H1 (cell line): ENCODE measurements at regions not wholly inside any gene's neighbourhood (a gene's known extent, or its start where the extent isn't known, plus 50 kb on each side); places are given as distances from the start of the nearest gene placed in this dataset.
A peak's percentile ranks its signal among the peaks of the same experiment; 100 is the strongest.

Experiments used
- CTCF ChIA-PET: fragments of 300-600 bp; sonication (Branson Sonifier 250); formaldehyde crosslinking; loops from one replicate; lab custom pipeline; 2021; ENCODE audit not compliant: partially characterized antibody; lab: Charles Lee
- POLR2A ChIA-PET: fragments of 300-600 bp; sonication (Branson Sonifier 250); formaldehyde crosslinking; loops from one replicate; lab custom pipeline; 2021; ENCODE audit warnings: inconsistent platforms; ENCODE audit not compliant: partially characterized antibody; lab: Charles Lee
- DNase-seq, 2 experiments: peaks; one replicate each; pipeline versions ENCODE4 v3.0.0 to v3.0.0-alpha.2; 2010 to 2022; ENCODE audit warnings: low spot score in 2 of 2, low read depth in 1 of 2, mixed read lengths in 1 of 2
- FAIRE-seq: peaks from 2 replicates; lab custom pipeline; 2011; peaks lifted over from hg19 to GRCh38; lab: Jason Lieb, UNC
- H2AFZ ChIP-seq: 2 replicates; pipeline ENCODE4 v1.8.1; 2012; ENCODE audit warnings: low read length, inconsistent platforms
- H2AK5ac ChIP-seq: 2 replicates; pipeline ENCODE4 v1.6.1; 2013; ENCODE audit warnings: low read depth, low read length
- H2BK120ac ChIP-seq: replicated peaks from 2 replicates; pipeline ENCODE3; 2013; ENCODE audit warnings: low read depth, low read length, inconsistent platforms
- H2BK12ac ChIP-seq: 2 replicates; pipeline ENCODE4 v1.6.1; 2013; ENCODE audit warnings: low read depth, low read length
- H2BK15ac ChIP-seq: 2 replicates; pipeline ENCODE4 v1.6.1; 2013; ENCODE audit warnings: low read length
- H2BK20ac ChIP-seq: 2 replicates; pipeline ENCODE4 v1.6.1; 2013; ENCODE audit warnings: low read length
- H2BK5ac ChIP-seq: 2 replicates; pipeline ENCODE4 v1.6.1; 2013; ENCODE audit warnings: low read depth, low read length
- H3K14ac ChIP-seq: 2 replicates; pipeline ENCODE4 v1.6.1; 2013; ENCODE audit warnings: inconsistent platforms; ENCODE audit not compliant: insufficient read length
- H3K18ac ChIP-seq: 2 replicates; pipeline ENCODE4 v1.6.1; 2013; ENCODE audit warnings: low read length; ENCODE audit errors: extremely low read depth
- H3K23ac ChIP-seq: 2 replicates; pipeline ENCODE4 v1.6.1; 2013; ENCODE audit warnings: inconsistent platforms; ENCODE audit not compliant: insufficient read length
- H3K23me2 ChIP-seq: 2 replicates; pipeline ENCODE4 v1.6.1; 2013; ENCODE audit warnings: low read depth, low read length
- H3K27ac ChIP-seq: 2 replicates; pipeline ENCODE4 v1.6.1; 2011; ENCODE audit warnings: low read depth, low read length, inconsistent platforms
- H3K27me3 ChIP-seq, 4 experiments: replicated peaks in 1 of 4; 1 replicate in 1 of 4; 2 replicates in 3 of 4; pipeline versions ENCODE4 v1.6.1 to v1.8.1; 2011 to 2013; ENCODE audit warnings: low read length in 3 of 4, mild to moderate bottlenecking in 3 of 4, inconsistent platforms in 2 of 4, mixed read lengths in 2 of 4, moderate library complexity in 1 of 4; ENCODE audit not compliant: control insufficient read depth in 3 of 4, insufficient read depth in 3 of 4; ENCODE audit errors: extremely low read depth in 1 of 4
- H3K36me3 ChIP-seq, 4 experiments: 2 replicates each; pipeline versions ENCODE4 v1.6.1 to v1.8.1; 2011 to 2013; ENCODE audit warnings: mild to moderate bottlenecking in 4 of 4, low read length in 3 of 4, moderate library complexity in 2 of 4, control low read depth in 1 of 4, inconsistent platforms in 1 of 4; ENCODE audit not compliant: insufficient read depth in 4 of 4, control insufficient read depth in 2 of 4
- H3K4ac ChIP-seq: replicated peaks from 2 replicates; pipeline ENCODE3; 2013; ENCODE audit warnings: low read length, low read depth, mixed read lengths, inconsistent platforms; ENCODE audit not compliant: insufficient read length
- H3K4me1 ChIP-seq, 4 experiments: replicated peaks in 1 of 4; 1 replicate in 1 of 4; 2 replicates in 3 of 4; pipeline versions ENCODE4 v1.6.1 to v1.8.1; 2011 to 2013; ENCODE audit warnings: low read length in 3 of 4, inconsistent platforms in 2 of 4, mixed read lengths in 1 of 4; ENCODE audit not compliant: insufficient read depth in 4 of 4, control insufficient read depth in 3 of 4
- H3K4me2 ChIP-seq, 2 experiments: 2 replicates each; pipeline versions ENCODE4 v1.6.1 to v1.8.1; 2011 to 2013; ENCODE audit warnings: low read depth in 2 of 2, low read length in 2 of 2, control low read depth in 1 of 2, inconsistent platforms in 1 of 2, mild to moderate bottlenecking in 1 of 2; ENCODE audit not compliant: insufficient read depth in 1 of 2
- H3K4me3 ChIP-seq, 4 experiments: fragments of 200-600, 300-600 bp in 1 of 4; sonication (generic), shearing (Covaris generic), sonication (Bioruptor Twin) in 1 of 4; 2 replicates each; pipeline versions ENCODE4 v1.5.1 to v1.8.1; 2011 to 2016; ENCODE audit warnings: low read length in 4 of 4, low read depth in 3 of 4, control low read depth in 2 of 4, inconsistent platforms in 2 of 4, mild to moderate bottlenecking in 2 of 4, mixed read lengths in 1 of 4, moderate library complexity in 1 of 4; ENCODE audit not compliant: insufficient read depth in 2 of 4; ENCODE audit errors: extremely low read depth in 1 of 4
- H3K56ac ChIP-seq: replicated peaks from 2 replicates; pipeline ENCODE3; 2013; ENCODE audit warnings: low read depth, mild to moderate bottlenecking, mixed read lengths, low read length, inconsistent platforms; ENCODE audit not compliant: insufficient read length
- H3K79me1 ChIP-seq: 2 replicates; pipeline ENCODE4 v1.6.1; 2013; ENCODE audit warnings: low read depth, low read length, control low read depth
- H3K79me2 ChIP-seq, 2 experiments: 2 replicates each; pipeline versions ENCODE4 v1.6.1 to v1.8.1; 2012 to 2013; ENCODE audit warnings: low read length in 2 of 2, mild to moderate bottlenecking in 2 of 2, inconsistent platforms in 1 of 2; ENCODE audit not compliant: insufficient read depth in 2 of 2, control insufficient read depth in 1 of 2
- H3K9ac ChIP-seq, 4 experiments: replicated peaks in 1 of 4; 1 replicate in 1 of 4; 2 replicates in 3 of 4; pipeline versions ENCODE4 v1.6.1 to v1.8.1; 2011 to 2013; ENCODE audit warnings: low read depth in 3 of 4, low read length in 3 of 4, control low read depth in 2 of 4, mild to moderate bottlenecking in 2 of 4, moderate library complexity in 2 of 4, inconsistent platforms in 1 of 4; ENCODE audit errors: extremely low read depth in 1 of 4
- H3K9me3 ChIP-seq, 2 experiments: 2 replicates each; pipeline versions ENCODE4 v1.6.1 to v1.8.1; 2012 to 2013; ENCODE audit warnings: mild to moderate bottlenecking in 2 of 2, moderate library complexity in 2 of 2, control low read depth in 1 of 2, inconsistent platforms in 1 of 2, low read depth in 1 of 2, low read length in 1 of 2, mixed read lengths in 1 of 2; ENCODE audit not compliant: insufficient read depth in 2 of 2
- H4K20me1 ChIP-seq, 2 experiments: replicated peaks in 1 of 2; 2 replicates each; pipeline versions ENCODE3 to v1.8.1; 2011 to 2013; ENCODE audit warnings: inconsistent platforms in 2 of 2, low read length in 2 of 2, mild to moderate bottlenecking in 1 of 2; ENCODE audit not compliant: insufficient read depth in 2 of 2, control insufficient read depth in 1 of 2
- H4K5ac ChIP-seq: 2 replicates; pipeline ENCODE4 v1.6.1; 2013; ENCODE audit warnings: low read length, low read depth, mixed read lengths, inconsistent platforms; ENCODE audit not compliant: insufficient read length
- H4K8ac ChIP-seq: 2 replicates; pipeline ENCODE4 v1.8.0; 2013; ENCODE audit warnings: mild to moderate bottlenecking, moderate library complexity, low read length, inconsistent platforms; ENCODE audit not compliant: insufficient read depth; ENCODE audit errors: extremely low read depth
- H4K91ac ChIP-seq: replicated peaks from 2 replicates; pipeline ENCODE3; 2013; ENCODE audit warnings: low read length, mixed read lengths, inconsistent platforms; ENCODE audit not compliant: insufficient read length
- ZNF274 ChIP-seq: IDR thresholded peaks from 2 replicates; pipeline ENCODE4 v1.7.0; 2012; ENCODE audit warnings: low read length, borderline replicate concordance; ENCODE audit errors: extremely low read depth
- WGBS, 2 experiments: shearing (Covaris generic) in 1 of 2; methylation state at CpG; one replicate each; pipeline versions ENCODE4 v1.1.6 to v1.1.7; 2013 to 2015; ENCODE audit warnings: low lambda C conversion rate in 2 of 2, mixed read lengths in 2 of 2, inconsistent platforms in 1 of 2, low coverage in 1 of 2, missing lambda C conversion rate in 1 of 2; ENCODE audit not compliant: insufficient replicate concordance in 2 of 2, insufficient coverage in 1 of 2, insufficient read length in 1 of 2; ENCODE audit errors: extremely low coverage in 1 of 2, missing lambda C conversion rate in 1 of 2; 5-methylcytosine and 5-hydroxymethylcytosine counted together

- H4K20me1 ChIP-seq, result no peaks in the 10 kb centered on the region
- FAIRE-seq (no peak), DNase-seq (no peak)
- ChIA-PET POLR2A (no interaction called here), CTCF (no interaction called here)
- no peak overlapping the region for H3K23ac ChIP-seq
- H2BK120ac ChIP-seq, result no peak overlapping the region
- H3K4ac ChIP-seq, result no peak overlapping the region
- TF ChIP-seq ZNF274, result no peak
- H3K79me2 ChIP-seq, result no peaks in the 10 kb centered on the region
- no peak overlapping the region for H4K8ac ChIP-seq
- H3K23me2 ChIP-seq, result no peaks in the 10 kb centered on the region
- H3K27ac ChIP-seq, result no peak overlapping the region
- no peaks in the 10 kb centered on the region for H3K9me3 ChIP-seq
- no peaks in the 10 kb centered on the region for H3K27me3 ChIP-seq
- H3K14ac ChIP-seq, result no peak overlapping the region
- H2AK5ac ChIP-seq, result no peak overlapping the region
- 90% methylated on average over 3 of the region's 3 CpGs; no CpG with 5 or more reads in 1 of the 2 experiments for WGBS, 2 experiments
- H3K9ac ChIP-seq, result no peak overlapping the region
- no peak overlapping the region for H4K91ac ChIP-seq
- H2BK20ac ChIP-seq, result no peak overlapping the region
- no peak overlapping the region for H4K5ac ChIP-seq
- no peak overlapping the region for H3K18ac ChIP-seq
- H2AFZ ChIP-seq, result peak overlapping the region; percentile 67; the same call in 1 of the 2 replicates
- H2BK15ac ChIP-seq, result no peak overlapping the region
- no peaks in the 10 kb centered on the region for H3K4me1 ChIP-seq
- H3K36me3 ChIP-seq, result no peaks in the 10 kb centered on the region
- no peaks in the 10 kb centered on the region for H3K79me1 ChIP-seq
- H3K4me3 ChIP-seq, result no peak overlapping the region
- H3K4me2 ChIP-seq, result no peak overlapping the region
- H2BK5ac ChIP-seq, result no peak overlapping the region
- no peak overlapping the region for H2BK12ac ChIP-seq
- H3K56ac ChIP-seq, result no peak overlapping the region
These were observed 869.4 kb upstream of the PHF14 start for GRCh38 chr7:10104292-10104691.
